Mucosa of stomach (tissue), 1 donor: ENCODE measurements at regions not wholly inside any gene's neighbourhood (a gene's known extent, or its start where the extent isn't known, plus 50 kb on each side); places are given as distances from the start of the nearest gene placed in this dataset.
"Not testable (repeated sequence)": the region's sequence is repeated elsewhere in the genome, so short reads cannot be mapped to it uniquely, and the experiment has no call there.

Experiments used
- H3K27me3 ChIP-seq: one replicate; pipeline ENCODE4 v1.7.0; 2013; ENCODE audit warnings: mild to moderate bottlenecking, low read length; ENCODE audit not compliant: control insufficient read depth, insufficient read depth
- H3K36me3 ChIP-seq: one replicate; pipeline ENCODE4 v1.7.0; 2013; ENCODE audit warnings: low read length; ENCODE audit not compliant: control insufficient read depth, insufficient read depth
- H3K4me1 ChIP-seq: one replicate; pipeline ENCODE4 v1.7.0; 2013; ENCODE audit warnings: mild to moderate bottlenecking, low read length; ENCODE audit not compliant: control insufficient read depth, insufficient read depth
- H3K4me3 ChIP-seq: one replicate; pipeline ENCODE4 v1.7.0; 2013; ENCODE audit warnings: low read length
- H3K9ac ChIP-seq: one replicate; pipeline ENCODE4 v1.7.0; 2013; ENCODE audit warnings: mild to moderate bottlenecking, low read length, moderate library complexity
- H3K9me3 ChIP-seq: one replicate; pipeline ENCODE4 v1.7.0; 2013; ENCODE audit warnings: mild to moderate bottlenecking, low read length, moderate library complexity; ENCODE audit not compliant: control insufficient read depth
- donor health status: Pancreatic carcinoma.

DNA sequence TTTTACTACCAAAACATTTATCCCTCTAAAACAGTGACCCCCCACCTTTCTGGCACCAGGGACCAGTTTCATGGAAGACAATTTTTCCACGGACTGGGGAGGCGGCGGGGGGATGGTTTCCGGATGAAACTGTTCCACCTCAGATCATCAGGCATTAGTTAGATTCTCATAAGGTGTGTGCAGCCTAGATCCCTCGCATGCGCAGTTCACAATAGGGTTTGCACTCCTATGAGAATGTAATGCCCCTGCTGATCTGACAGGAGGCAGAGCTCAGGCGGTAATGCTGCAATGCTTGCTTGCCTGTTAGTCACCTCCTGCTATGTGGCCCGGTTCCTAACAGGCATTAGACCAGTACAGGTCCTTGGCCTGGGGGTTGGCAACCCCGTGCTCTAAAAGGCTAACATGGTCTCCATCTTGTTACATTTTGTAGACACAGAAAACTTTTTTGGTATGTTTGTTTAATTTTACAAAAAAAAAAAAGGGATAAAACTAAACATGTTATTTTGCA is 133.1 kb downstream of the DHRS2 start:
- not testable (repeated sequence) for H3K9me3 ChIP-seq, H3K4me1 ChIP-seq, H3K4me3 ChIP-seq, H3K36me3 ChIP-seq, H3K9ac ChIP-seq, H3K27me3 ChIP-seq

DNA sequence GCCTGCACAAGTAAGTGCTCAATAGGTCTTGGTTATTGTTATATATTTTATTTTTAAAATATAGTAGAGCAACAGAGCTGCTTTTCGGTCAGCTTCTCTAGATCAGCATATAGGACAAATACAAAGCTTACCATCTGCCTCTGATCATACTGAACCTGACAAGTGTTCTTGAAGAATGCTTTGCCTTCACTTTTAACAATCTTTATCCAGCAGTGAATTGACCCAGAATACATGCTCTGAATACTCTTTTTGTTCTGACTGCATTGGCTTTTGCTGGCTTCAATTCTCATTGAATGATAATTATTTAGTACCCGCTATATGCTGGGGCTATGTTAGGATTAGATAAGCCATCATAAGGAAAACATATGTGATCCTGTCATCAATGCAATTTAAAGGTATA is 137.8 kb downstream of the DHRS2 start:
- Histone ChIP-seq H3K9ac (no peak overlapping the region), H3K27me3 (peaks cover 2% of the 10 kb centered on the region), H3K9me3 (no peaks in the 10 kb centered on the region), H3K4me3 (no peak overlapping the region), H3K4me1 (no peaks in the 10 kb centered on the region), H3K36me3 (no peaks in the 10 kb centered on the region)

DNA sequence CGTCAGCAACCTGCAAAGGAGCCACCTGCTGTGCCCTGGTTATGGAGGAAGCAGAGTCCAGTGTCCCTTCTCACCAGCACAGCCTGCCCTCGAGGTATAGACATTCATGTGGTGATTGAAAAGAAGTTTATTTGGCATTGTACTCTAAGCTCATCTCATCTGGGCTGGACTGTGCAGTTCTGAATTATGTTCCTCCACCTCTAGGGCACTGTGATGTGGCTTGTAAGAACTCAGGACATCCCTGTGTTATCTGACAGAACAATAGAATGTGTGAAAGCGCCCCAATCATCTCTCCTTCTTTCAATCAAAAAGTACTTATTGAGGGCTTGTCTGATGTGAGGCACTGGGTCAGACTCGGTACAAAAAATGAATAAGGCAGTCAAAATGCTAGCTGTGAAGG is 140.1 kb downstream of the DHRS2 start:
- Histone ChIP-seq H3K27me3 (peaks cover 2% of the 10 kb centered on the region), H3K4me1 (no peaks in the 10 kb centered on the region), H3K36me3 (no peaks in the 10 kb centered on the region), H3K4me3 (no peak overlapping the region), H3K9ac (no peak overlapping the region), H3K9me3 (no peaks in the 10 kb centered on the region)

DNA sequence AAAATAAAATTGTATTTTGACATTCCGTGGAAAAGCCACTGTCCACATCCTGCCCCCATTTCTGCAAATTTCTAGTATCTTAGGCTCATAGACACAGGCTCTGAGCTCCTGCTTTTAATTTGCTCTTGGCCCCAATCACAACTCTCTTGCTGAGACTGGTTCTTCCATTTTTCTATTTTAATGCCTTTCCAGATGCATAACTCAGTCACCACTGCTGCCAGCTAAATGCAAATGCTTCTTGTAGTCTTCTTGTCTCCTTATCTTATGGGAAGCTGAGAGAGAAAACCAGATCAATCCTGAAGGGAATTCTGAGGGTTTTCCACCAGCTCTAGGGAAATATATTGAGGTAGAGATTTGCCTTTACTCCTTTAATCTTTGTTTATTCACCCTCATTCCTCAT is 149.0 kb downstream of the DHRS2 start:
- Histone ChIP-seq H3K9me3 (no peaks in the 10 kb centered on the region), H3K9ac (no peak overlapping the region), H3K4me1 (no peaks in the 10 kb centered on the region), H3K4me3 (no peak overlapping the region), H3K36me3 (no peaks in the 10 kb centered on the region), H3K27me3 (no peaks in the 10 kb centered on the region)

DNA sequence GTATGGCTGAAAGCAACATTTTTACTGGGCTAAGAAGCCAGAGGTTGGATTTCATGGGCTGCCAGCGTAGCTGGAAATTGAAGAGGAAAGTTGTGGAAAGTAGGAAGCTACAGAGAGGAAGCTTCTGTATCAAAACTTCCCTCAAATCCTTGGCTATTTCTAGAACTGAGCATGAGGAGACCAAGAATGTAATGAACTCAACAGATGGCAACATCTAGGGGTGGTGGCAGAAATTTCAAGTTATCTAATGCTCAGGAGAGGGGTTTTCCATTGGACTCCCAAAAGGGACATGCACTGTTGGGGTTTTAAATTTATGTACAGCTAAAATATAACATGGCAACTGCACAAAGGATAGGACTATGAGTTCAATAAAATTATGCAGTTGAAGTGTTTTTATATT is 151.3 kb downstream of the DHRS2 start:
- Histone ChIP-seq H3K9me3 (no peaks in the 10 kb centered on the region), H3K4me1 (no peaks in the 10 kb centered on the region), H3K9ac (no peak overlapping the region), H3K27me3 (no peaks in the 10 kb centered on the region), H3K36me3 (no peaks in the 10 kb centered on the region), H3K4me3 (no peak overlapping the region)

DNA sequence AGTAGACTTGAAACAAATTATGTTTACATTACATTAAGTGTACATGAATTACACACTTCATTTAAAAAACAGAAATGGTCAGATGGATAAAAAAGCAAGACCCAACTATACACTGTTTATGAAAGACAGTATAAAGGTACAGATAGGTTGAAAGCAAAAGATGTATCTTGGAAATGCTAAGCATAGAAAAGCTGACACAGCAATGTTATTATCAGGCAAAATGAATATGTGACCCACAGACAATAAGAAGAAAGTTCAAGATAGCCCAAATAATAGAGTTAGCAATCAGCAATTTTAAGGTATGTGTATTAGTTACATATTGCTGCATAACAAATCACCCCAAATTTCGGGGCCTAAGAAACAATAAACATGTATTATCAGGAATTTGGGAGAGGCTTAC is 153.5 kb downstream of the DHRS2 start:
- H3K36me3 ChIP-seq = no peaks in the 10 kb centered on the region
- H3K4me1 ChIP-seq = no peaks in the 10 kb centered on the region
- no peaks in the 10 kb centered on the region for H3K9me3 ChIP-seq
- no peaks in the 10 kb centered on the region for H3K27me3 ChIP-seq
- H3K9ac ChIP-seq = no peak overlapping the region
- H3K4me3 ChIP-seq = no peak overlapping the region

DNA sequence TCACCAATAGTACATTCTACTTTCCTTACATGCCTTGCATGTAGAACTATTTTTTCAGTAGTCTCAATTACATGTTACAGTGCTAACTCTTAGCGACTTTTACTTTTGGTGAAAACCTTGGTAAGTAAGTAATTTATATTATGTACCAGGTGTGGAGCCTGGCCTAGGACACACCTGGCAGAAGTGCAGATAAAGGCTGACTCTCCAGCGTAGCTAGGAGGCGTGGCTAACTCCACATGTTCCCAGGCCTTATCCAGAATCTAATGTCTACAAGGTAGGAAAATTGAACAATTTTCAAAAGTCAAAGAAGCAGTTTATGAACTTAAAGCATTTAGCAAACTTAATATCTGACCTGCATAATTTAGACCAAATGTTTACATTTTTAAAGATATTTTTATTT is 157.4 kb downstream of the DHRS2 start:
- no peaks in the 10 kb centered on the region for H3K36me3 ChIP-seq
- no peaks in the 10 kb centered on the region for H3K9me3 ChIP-seq
- H3K9ac ChIP-seq = no peak overlapping the region

DNA sequence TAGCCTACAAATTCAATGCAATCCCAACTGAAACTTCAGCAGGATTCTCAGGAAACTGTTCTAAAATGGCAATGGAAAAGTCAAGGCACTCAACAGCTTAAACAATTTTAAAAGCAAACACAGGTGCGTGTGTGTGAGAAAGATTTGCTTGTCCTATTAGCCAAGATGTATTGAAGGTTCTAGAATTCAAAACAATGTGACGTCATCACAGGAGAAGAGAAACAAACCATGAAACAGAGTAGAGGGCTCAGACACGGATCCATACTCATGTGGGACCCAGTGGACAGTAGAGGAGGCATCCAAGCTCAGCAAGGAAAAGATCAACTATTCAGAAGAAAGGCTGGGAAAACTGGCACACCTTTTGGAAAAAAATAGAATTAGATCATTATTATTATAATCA is 152.8 kb upstream of the DHRS4 start:
- no peak overlapping the region for H3K9ac ChIP-seq
- H3K36me3 ChIP-seq = no peaks in the 10 kb centered on the region
- no peak overlapping the region for H3K4me3 ChIP-seq
- H3K27me3 ChIP-seq = no peaks in the 10 kb centered on the region
- no peaks in the 10 kb centered on the region for H3K4me1 ChIP-seq
- no peaks in the 10 kb centered on the region for H3K9me3 ChIP-seq

More for the DNA sequence above, 157.4 kb downstream of the DHRS2 start:
- Histone ChIP-seq H3K4me3 (no peak overlapping the region), H3K4me1 (no peaks in the 10 kb centered on the region), H3K27me3 (no peaks in the 10 kb centered on the region)

DNA sequence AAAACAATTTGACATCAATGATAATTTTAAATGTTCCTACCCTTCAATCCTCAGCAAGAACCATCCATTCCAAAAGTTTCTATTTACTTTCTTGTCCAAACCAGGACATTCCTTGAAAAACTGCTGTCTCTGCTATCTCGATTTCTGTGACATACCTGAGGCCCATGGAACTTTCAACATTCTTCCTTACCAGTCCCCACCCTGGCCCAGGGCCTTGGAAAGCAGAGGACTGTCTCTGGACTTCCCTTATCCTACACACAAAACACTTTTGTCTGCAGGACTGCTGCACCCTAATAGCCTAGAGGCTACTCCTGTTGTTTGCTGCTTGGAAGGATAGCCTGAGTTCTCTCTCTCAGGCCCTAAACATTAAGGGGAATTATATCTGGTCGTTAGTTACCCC is 151.8 kb upstream of the DHRS4 start:
- no peaks in the 10 kb centered on the region for H3K4me1 ChIP-seq
- H3K9me3 ChIP-seq = no peaks in the 10 kb centered on the region
- no peaks in the 10 kb centered on the region for H3K27me3 ChIP-seq
- no peak overlapping the region for H3K9ac ChIP-seq
- H3K4me3 ChIP-seq = no peak overlapping the region
- no peaks in the 10 kb centered on the region for H3K36me3 ChIP-seq

DNA sequence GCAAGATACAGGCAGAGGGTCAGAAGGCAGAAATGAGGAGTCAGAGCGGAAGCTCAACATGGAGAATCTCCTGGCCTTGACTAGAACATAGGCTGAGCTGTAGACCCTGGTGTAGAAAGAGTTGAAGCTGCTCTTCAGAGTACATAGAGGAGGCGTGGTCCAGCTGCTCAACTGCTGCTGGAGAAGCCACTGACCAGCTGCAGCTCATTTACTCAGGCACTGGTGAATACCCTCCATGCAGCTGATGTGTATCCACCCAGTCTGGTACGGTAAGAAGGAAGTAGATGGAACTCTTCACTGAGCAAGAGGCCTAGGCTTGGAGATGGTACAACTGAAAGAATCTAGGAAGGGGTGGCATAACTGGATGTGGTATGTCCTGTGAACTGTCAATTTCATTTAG is 148.8 kb upstream of the DHRS4 start:
- Histone ChIP-seq H3K4me3 (no peak overlapping the region), H3K4me1 (no peaks in the 10 kb centered on the region), H3K36me3 (no peaks in the 10 kb centered on the region), H3K9me3 (no peaks in the 10 kb centered on the region), H3K9ac (no peak overlapping the region), H3K27me3 (no peaks in the 10 kb centered on the region)

DNA sequence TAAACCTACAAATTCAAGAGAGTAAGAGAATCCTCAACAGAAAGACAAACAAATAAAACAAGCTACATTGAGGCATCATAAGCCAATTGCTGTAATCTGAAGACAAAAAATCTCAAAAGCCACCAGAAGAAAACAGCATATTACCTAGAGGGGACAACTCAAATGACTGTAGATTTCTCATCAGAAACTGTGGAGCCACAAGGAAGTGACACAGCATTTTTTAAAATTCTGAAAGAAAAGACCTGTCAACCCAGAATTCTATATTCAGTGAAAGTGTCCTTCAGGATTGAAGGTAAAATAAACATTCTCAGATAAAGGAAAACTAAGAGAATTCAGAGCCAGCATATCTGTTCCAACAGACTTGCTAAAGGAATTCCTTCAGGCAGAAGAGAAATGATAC is 147.8 kb upstream of the DHRS4 start:
- H3K4me3 ChIP-seq = no peak overlapping the region

DNA sequence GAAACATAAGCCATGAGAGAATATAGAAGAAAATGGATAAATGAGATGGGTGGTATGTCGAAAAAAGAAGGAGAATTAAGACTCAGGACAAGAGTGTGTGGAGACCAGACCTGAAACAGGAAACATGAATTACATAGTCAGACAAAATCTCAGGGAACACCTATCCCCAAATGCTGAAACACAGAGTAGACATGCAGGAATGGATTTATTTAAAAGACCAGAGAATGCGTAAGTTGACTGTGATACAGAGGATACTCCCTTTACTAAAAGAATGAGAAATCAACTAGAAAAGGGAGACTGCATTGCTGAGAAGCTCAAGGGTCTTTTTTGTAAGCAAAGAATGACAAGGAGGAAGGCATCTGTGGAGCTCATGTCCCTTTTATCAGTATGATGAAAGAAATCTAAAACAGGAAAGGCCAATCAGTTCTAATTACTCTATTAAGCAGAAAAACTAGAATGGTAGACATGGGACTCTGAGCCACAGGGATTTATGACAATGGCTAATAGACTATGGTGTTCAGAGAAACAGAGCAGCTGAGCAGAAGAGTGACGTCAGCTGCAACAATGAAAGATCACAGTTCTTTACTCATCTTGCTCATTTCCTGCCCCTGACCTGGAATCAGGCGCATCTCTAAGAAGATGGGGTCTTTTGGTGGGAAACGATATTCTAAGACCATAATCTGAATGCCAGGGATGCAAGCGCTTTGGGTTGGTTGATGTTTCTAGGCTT is 138.9 kb upstream of the DHRS4 start:
- no peaks in the 10 kb centered on the region for H3K36me3 ChIP-seq
- no peaks in the 10 kb centered on the region for H3K27me3 ChIP-seq
- no peak overlapping the region for H3K9ac ChIP-seq
- H3K4me3 ChIP-seq = no peak overlapping the region
- H3K9me3 ChIP-seq = no peaks in the 10 kb centered on the region
- no peaks in the 10 kb centered on the region for H3K4me1 ChIP-seq

More for the DNA sequence above, 147.8 kb upstream of the DHRS4 start:
- no peaks in the 10 kb centered on the region for H3K36me3 ChIP-seq
- H3K9me3 ChIP-seq = no peaks in the 10 kb centered on the region
- no peak overlapping the region for H3K9ac ChIP-seq
- H3K4me1 ChIP-seq = no peaks in the 10 kb centered on the region
- no peaks in the 10 kb centered on the region for H3K27me3 ChIP-seq

DNA sequence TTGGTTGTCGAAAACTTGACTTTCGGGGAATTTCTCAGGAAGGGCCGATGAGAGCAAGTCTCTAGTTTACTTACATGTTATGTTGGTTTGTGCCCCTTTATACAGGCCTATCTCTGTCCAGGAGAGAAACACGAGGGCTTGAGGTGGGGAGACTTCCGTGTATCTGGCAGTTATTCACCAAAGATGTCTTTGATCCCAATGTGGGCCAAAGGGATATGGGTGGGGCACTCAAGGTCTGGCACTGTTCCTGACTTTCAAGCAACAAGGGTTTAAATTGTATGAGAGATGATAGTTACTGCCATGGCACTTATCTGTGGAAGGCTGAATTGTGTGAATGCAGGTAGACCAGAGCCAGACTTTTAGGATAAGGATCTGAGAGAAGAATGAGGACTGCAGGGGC is 137.2 kb upstream of the DHRS4 start:
- Histone ChIP-seq H3K9me3 (no peaks in the 10 kb centered on the region), H3K27me3 (no peaks in the 10 kb centered on the region), H3K36me3 (no peaks in the 10 kb centered on the region), H3K4me1 (no peaks in the 10 kb centered on the region), H3K4me3 (no peak overlapping the region), H3K9ac (no peak overlapping the region)
